ENCODE measurements at regions not wholly inside any gene's neighbourhood (a gene's known extent, or its start where the extent isn't known, plus 50 kb on each side); places are given as distances from the start of the nearest gene placed in this dataset.

GRCh38 chr2:16413947-16414346, 251.7 kb downstream of the CYRIA start:
- DNase-seq (ENCODE audit: low read depth, low spot score): no peak

GRCh38 chr2:16413285-16413684, 252.3 kb downstream of the CYRIA start:
- no peak for DNase-seq (ENCODE audit: low read depth, low spot score)

GRCh38 chr2:16412321-16413030, 253.2 kb downstream of the CYRIA start:
- DNase-seq (ENCODE audit: low read depth, low spot score): no peak

GRCh38 chr2:16411788-16412187, 253.8 kb downstream of the CYRIA start:
- no peak for DNase-seq (ENCODE audit: low read depth, low spot score)

GRCh38 chr2:16409849-16410248, 255.8 kb downstream of the CYRIA start:
- no peak for DNase-seq (ENCODE audit: low read depth, low spot score)

GRCh38 chr2:16409006-16409390, 256.6 kb downstream of the CYRIA start:
- DNase-seq (ENCODE audit: low read depth, low spot score): no peak

- DNase-seq (ENCODE audit: low read depth, low spot score): peak; percentile 81
These were observed 257.2 kb downstream of the CYRIA start for GRCh38 chr2:16408331-16409005.

GRCh38 chr2:16407358-16407757, 258.3 kb downstream of the CYRIA start:
- DNase-seq (ENCODE audit: low read depth, low spot score): peak; percentile 62

GRCh38 chr2:16406496-16407289, 258.9 kb downstream of the CYRIA start:
- DNase-seq (ENCODE audit: low read depth, low spot score): peak; percentile 34

- no peak for DNase-seq (ENCODE audit: low read depth, low spot score)
These were observed 260.1 kb downstream of the CYRIA start for GRCh38 chr2:16405551-16405950.

GRCh38 chr2:16404551-16405300, 260.9 kb downstream of the CYRIA start:
- DNase-seq (ENCODE audit: low read depth, low spot score): no peak

GRCh38 chr2:16404146-16404545, 261.5 kb downstream of the CYRIA start:
- DNase-seq (ENCODE audit: low read depth, low spot score): no peak

- no peak for DNase-seq (ENCODE audit: low read depth, low spot score)
These were observed 262.7 kb downstream of the CYRIA start for GRCh38 chr2:16402891-16403290.

GRCh38 chr2:16401761-16402300, 263.8 kb downstream of the CYRIA start:
- no peak for DNase-seq (ENCODE audit: low read depth, low spot score)

- peak; percentile 47 for DNase-seq (ENCODE audit: low read depth, low spot score)
These were observed 265.5 kb downstream of the CYRIA start for GRCh38 chr2:16400127-16400623.

- DNase-seq (ENCODE audit: low read depth, low spot score): no peak
These were observed 267.1 kb downstream of the CYRIA start for GRCh38 chr2:16398486-16399043.

GRCh38 chr2:16397681-16398475, 267.8 kb downstream of the CYRIA start:
- DNase-seq (ENCODE audit: low read depth, low spot score): no peak

- DNase-seq (ENCODE audit: low read depth, low spot score): no peak
These were observed 268.6 kb downstream of the CYRIA start for GRCh38 chr2:16396986-16397385.

GRCh38 chr2:16396171-16396570, 269.5 kb downstream of the CYRIA start:
- no peak for DNase-seq (ENCODE audit: low read depth, low spot score)

- DNase-seq (ENCODE audit: low read depth, low spot score): no peak
These were observed 270.0 kb downstream of the CYRIA start for GRCh38 chr2:16395601-16396000.

All from astrocyte of the hippocampus (primary cell).